HFF-Myc (cell line): ENCODE measurements at regions not wholly inside any gene's neighbourhood (a gene's known extent, or its start where the extent isn't known, plus 50 kb on each side); places are given as distances from the start of the nearest gene placed in this dataset.

Experiments
- DNase-seq: peaks from one replicate; pipeline ENCODE4 v3.0.0-alpha.2; 2011; ENCODE audit warnings: low read depth; ENCODE audit errors: extremely low read depth
- H3K4me3 ChIP-seq: replicated peaks from 2 replicates; pipeline ENCODE4 v1.5.1; 2011; ENCODE audit warnings: low read depth, mild to moderate bottlenecking, control low read depth, low read length
- CTCF ChIP-seq: IDR thresholded peaks from 2 replicates; pipeline ENCODE4 v1.5.1; 2012; ENCODE audit warnings: mild to moderate bottlenecking, low read depth, low read length, control low read depth; ENCODE audit errors: missing control alignments

GRCh38 chr13:99042521-99043250 is 64.8 kb upstream of the DOCK9 start:
- DNase-seq: no peak
- TF ChIP-seq CTCF: no peak
- H3K4me3 ChIP-seq: no peak overlapping the region

DNA sequence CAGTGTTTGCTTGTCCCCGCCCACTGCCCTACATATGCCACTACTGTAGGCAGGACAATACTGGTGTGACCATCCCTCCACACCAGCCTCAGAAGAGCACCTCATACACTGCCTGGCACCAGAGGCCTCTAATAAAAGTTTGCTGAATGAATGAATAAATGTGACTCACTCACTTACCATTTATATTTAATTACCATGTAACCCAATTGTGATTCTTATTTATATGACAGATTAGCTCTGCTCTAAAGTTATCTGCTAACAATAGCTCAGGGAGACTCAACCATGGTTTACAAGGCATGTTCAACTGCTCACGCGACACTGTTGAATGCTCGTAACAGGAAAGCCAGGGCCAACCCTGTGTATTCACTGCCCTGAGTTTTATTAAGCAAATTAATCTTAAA is 66.0 kb upstream of the DOCK9 start:
- DNase-seq: no peak
- H3K4me3 ChIP-seq: no peak overlapping the region
- TF ChIP-seq CTCF: no peak

DNA sequence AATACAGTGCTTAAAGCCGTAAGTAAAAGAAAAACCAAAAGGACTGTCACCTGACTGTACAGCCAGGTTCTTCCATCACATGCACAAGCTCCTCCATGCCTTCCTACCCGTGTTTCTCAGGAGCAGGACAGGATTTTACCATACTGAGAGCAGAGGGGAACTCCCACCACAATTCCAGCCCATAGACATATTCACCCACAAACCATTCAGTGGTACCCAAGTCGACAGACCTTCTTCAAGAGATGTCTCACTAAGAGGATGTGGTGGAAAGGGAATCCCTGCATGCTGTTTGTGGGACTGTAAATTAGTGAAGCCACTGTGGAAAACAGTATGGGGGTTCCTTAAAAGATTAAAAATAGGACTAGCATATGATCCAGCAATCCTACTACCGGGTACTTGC is 66.9 kb upstream of the DOCK9 start:
- no peak for DNase-seq
- TF ChIP-seq CTCF: no peak
- no peak overlapping the region for H3K4me3 ChIP-seq

DNA sequence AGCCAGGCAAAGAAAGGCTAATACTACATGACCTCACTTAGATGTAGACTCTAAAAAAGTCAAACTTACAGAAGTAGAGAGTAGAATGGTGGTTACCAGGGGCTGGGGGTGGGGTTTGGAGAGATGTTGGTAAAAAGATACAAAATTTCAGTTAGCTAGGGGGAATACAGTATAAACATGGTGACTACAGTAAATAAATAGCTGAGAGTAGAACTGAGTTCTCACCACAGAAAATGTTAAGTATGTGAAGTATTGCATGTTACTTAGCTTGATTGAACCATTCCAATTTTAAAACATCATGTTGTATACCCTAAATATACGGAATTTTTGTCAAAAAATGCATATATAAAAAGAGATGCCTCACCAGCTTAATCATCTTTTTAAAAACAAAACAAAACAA is 67.5 kb upstream of the DOCK9 start:
- TF ChIP-seq CTCF: no peak
- no peak for DNase-seq
- H3K4me3 ChIP-seq: no peak overlapping the region

GRCh38 chr13:99046851-99047250 is 69.0 kb upstream of the DOCK9 start:
- no peak overlapping the region for H3K4me3 ChIP-seq
- no peak for DNase-seq
- no peak for TF ChIP-seq CTCF

GRCh38 chr13:99050983-99051488 is 73.2 kb upstream of the DOCK9 start:
- no peak overlapping the region for H3K4me3 ChIP-seq
- no peak for TF ChIP-seq CTCF
- DNase-seq: no peak
